ENCODE measurements at regions not wholly inside any gene's neighbourhood (a gene's known extent, or its start where the extent isn't known, plus 50 kb on each side); places are given as distances from the start of the nearest gene placed in this dataset.

DNA sequence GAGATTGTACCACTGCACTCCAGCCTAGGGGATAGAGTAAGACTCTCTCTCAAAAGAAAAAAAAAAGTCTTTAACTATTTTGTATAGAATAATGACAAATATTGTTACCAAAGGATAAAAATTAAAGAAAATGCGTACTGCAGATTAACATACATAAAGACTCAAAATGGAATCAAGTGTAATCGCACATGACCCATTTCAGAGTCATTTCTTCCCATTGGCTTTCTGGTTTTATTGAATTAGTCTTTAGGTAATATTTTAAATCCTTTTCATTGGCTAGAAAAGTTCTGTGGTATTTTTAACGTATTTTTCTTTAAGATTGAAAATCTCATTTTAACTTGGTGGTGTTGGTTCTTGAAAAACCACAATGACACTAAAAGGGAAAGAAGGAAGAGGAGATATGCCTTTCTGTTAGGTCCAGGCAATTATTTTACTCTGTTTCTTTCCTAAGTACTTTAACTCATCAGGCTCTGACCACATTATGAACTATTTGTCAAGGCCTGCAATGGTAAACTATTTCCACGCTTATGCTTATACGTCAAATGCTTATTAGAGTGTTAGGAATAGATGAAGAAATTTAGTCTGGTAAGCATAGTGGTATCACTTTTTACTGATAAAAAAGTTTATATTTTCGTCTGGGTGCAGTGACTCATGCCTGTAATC lies 52.3 kb downstream of the PLEKHG1 start:
- FAIRE-seq (no peak), DNase-seq (ENCODE audit: insufficient read length) (no peak)
- no peak for TF ChIP-seq POLR2A (IDR thresholded peaks at IDR 0.05; ENCODE audit: low read depth, low read length)

DNA sequence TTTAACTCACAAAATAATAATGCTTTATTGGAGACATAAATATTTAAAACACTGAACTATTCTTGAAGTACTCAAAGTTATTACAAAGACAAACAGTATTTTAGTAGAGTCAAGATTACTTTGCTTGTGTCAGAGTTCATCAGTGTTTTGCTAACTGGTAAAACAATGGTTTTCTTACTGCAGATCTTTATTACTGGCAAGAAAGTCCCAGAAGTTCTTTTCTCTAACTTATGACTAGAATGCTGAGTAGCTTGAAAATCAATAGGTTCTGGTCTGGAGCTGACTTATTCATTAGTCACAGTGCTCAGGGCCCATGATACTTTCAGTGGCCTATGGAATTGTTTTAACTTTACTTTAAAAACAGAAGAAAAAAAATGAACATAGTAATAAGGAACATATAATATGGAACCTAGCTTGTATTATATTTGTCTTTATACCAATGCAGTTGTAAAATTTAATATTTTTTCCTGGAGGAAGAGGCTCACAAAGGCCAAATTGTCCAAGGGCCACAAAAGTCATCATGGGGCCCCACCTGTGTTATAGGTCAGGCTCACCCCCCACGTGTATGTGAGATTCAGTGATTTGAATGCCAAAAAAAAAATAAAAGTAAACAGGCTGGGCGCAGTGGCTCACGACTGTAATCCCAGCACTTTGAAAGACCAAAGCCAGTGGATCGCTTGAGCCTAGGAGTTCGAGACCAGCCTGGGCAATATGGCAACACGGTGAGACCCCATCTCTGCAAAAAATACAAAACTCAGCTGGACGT lies 53.3 kb downstream of the PLEKHG1 start:
- TF ChIP-seq POLR2A (IDR thresholded peaks at IDR 0.05; ENCODE audit: low read depth, low read length): no peak
- no peak for TF ChIP-seq TAF1 (IDR thresholded peaks at IDR 0.05; ENCODE audit: borderline replicate concordance, low read depth, low read length)
- TF ChIP-seq POLR2AphosphoS5 (IDR thresholded peaks at IDR 0.05; ENCODE audit: low read depth, low read length): no peak
- FAIRE-seq (no peak), DNase-seq (ENCODE audit: insufficient read length) (no peak)

DNA sequence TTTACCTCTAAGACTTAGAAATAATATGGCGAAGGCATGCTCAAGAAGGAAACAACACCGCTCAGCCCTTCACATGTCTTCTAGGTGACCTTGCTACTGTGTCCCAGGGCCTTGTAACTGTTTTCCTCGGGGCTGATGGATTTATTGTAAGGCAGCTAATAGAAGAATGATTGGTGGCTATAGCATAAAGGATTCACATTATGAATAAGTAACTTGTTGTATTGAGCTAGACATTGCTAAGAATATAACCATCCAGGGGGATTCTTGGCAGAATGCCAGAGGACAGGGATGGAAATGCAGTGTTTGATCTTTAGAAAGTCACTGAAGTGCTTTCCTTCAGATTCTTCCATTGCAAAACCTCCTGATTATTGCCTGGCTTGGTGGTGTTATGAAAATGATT lies 54.9 kb downstream of the PLEKHG1 start:
- TF ChIP-seq POLR2AphosphoS5 (IDR thresholded peaks at IDR 0.05; ENCODE audit: low read depth, low read length) (no peak), TAF1 (IDR thresholded peaks at IDR 0.05; ENCODE audit: borderline replicate concordance, low read depth, low read length) (no peak), POLR2A (IDR thresholded peaks at IDR 0.05; ENCODE audit: low read depth, low read length) (no peak)
- FAIRE-seq: no peak
- no peak for DNase-seq (ENCODE audit: insufficient read length)

DNA sequence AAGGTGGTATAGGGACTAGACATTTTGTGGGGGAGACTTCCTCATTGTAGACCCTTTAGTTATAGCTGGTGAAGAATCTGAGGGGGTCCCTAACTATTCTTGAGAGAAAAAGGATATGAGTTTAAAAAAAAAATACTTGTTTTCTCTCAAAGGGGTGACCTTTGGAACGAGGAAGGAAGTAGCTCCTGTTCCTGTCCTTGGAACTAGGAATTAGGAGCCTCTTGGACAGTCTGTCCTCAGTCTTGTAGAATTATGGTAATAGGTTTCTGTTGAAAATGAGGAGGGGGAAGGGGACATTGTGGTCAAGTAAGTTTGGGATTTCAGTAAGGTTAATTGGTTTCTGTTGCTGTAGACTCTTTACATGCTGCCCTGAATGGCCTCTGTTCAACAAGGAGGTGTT lies 56.5 kb downstream of the PLEKHG1 start:
- TF ChIP-seq POLR2A (IDR thresholded peaks at IDR 0.05; ENCODE audit: low read depth, low read length): no peak
- TF ChIP-seq TAF1 (IDR thresholded peaks at IDR 0.05; ENCODE audit: borderline replicate concordance, low read depth, low read length): no peak
- no peak for TF ChIP-seq POLR2AphosphoS5 (IDR thresholded peaks at IDR 0.05; ENCODE audit: low read depth, low read length)
- FAIRE-seq (no peak), DNase-seq (ENCODE audit: insufficient read length) (no peak)

DNA sequence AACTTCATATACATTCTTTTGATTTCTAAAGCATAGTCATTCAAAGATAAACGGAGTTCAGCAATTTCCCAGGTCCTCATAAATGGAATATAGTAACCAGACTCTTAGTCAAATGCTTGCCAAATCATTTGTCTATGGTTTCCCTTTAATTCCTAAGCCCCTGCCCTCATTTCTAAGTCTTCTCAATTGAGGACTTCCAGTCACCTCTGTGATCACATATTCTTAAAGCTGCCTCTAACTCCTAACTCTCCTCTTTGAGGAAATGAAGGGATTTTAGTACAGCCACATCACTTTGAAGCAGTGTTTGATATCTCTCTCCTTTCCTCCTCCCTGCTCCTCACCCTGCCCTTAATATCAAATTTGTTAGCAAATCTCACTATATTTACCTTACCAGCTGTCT lies 58.7 kb downstream of the PLEKHG1 start:
- TF ChIP-seq POLR2A (IDR thresholded peaks at IDR 0.05; ENCODE audit: low read depth, low read length): no peak
- TF ChIP-seq TAF1 (IDR thresholded peaks at IDR 0.05; ENCODE audit: borderline replicate concordance, low read depth, low read length): no peak
- no peak for TF ChIP-seq POLR2AphosphoS5 (IDR thresholded peaks at IDR 0.05; ENCODE audit: low read depth, low read length)
- no peak for FAIRE-seq

DNA sequence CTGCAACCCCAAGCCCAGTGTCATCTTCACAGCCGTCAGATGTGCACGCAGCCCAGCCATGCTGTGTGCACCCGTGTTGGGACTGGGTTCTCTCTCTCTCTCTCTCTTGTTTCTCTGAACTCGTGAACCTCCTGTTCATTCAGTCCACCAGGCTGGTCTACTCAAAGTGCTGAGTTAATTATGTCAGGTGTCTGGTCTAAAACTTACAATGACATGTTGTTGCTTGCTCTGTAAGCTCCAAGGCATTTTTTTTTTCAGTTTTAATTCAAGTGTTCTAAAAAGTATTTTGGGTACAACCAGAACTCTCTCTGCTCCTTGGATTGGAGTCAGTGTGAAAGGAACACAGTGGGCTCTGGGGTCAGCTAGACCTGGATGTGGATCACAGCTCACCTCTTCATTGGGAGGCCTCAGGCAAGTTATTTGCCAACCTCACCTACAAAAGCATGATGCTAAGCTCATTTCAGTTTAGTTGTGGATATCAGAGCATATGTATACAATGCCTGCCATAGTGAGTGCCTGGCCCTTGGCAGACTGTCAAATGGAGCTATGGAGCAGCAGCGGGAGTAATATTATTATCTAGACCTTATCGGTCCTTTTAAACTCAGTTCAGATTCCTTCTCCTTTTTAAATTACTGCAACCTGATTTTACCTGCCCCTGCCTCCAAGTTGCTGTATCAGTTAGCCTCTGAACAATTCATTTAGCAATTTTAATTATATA lies 59.5 kb downstream of the PLEKHG1 start:
- no peak for DNase-seq (ENCODE audit: insufficient read length)
- no peak for FAIRE-seq
- TF ChIP-seq POLR2A (IDR thresholded peaks at IDR 0.05; ENCODE audit: low read depth, low read length): no peak
- TF ChIP-seq POLR2AphosphoS5 (IDR thresholded peaks at IDR 0.05; ENCODE audit: low read depth, low read length): no peak

More for the DNA sequence above, 58.7 kb downstream of the PLEKHG1 start:
- no peak for DNase-seq (ENCODE audit: insufficient read length)

DNA sequence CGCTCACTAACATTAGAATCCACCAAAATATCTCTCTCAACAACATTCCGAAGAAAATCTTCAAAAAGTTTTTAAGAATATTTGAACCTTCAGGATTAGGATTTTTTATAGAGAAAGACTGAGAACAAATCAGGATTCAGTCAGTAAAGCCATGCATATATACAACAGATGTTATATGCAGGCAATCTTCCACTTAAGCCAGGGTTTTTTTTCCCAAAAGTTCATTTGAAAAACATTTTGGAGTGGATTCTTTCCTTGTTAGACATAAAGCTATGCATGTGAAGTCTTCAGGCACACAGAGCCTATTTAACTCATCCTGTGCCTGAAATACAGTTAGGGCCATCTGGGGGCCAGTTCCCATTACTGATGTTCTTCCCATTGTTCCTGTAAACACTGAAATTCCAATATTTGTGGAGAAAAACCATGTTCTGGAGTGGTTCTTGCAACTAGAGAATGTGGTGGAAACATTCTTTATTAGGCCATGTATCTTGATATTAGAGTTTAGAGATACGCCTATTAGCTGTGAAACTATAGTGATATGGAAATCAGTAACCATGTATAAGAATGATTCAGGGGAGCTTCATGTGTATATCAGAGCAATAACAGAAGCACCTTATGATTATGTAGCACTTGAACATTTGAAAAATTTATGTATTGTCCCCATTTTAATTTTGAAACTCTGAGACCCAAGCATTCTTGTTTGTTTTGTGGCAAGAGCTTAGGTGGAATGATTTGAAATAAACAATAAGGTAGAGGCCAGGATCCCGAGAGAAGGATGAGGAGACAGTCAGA lies 61.7 kb downstream of the PLEKHG1 start:
- no peak for FAIRE-seq
- TF ChIP-seq TAF1 (IDR thresholded peaks at IDR 0.05; ENCODE audit: borderline replicate concordance, low read depth, low read length) (no peak), POLR2A (IDR thresholded peaks at IDR 0.05; ENCODE audit: low read depth, low read length) (no peak), POLR2AphosphoS5 (IDR thresholded peaks at IDR 0.05; ENCODE audit: low read depth, low read length) (no peak)
- no peak for DNase-seq (ENCODE audit: insufficient read length)

DNA sequence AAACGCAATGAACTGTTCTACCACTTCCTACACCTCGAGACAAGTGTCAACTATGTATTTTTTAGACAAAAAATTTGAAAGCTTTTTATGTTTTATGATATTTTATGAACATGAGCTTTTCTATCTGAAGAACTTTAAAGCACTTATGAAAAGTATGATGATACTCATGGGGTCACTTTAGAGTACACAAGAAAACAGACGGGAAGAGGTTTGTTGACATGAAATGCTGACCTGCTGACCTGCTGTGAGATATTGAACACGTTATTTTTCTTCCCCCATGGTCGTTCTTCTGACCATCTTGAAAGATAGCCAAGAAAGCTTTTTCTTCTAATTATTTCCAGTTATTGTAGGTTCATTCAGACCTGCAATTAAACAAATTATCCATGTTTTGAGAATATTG lies 63.1 kb downstream of the PLEKHG1 start:
- TF ChIP-seq POLR2AphosphoS5 (IDR thresholded peaks at IDR 0.05; ENCODE audit: low read depth, low read length) (no peak), TAF1 (IDR thresholded peaks at IDR 0.05; ENCODE audit: borderline replicate concordance, low read depth, low read length) (no peak), POLR2A (IDR thresholded peaks at IDR 0.05; ENCODE audit: low read depth, low read length) (no peak)
- DNase-seq (ENCODE audit: insufficient read length): no peak
- FAIRE-seq: no peak

DNA sequence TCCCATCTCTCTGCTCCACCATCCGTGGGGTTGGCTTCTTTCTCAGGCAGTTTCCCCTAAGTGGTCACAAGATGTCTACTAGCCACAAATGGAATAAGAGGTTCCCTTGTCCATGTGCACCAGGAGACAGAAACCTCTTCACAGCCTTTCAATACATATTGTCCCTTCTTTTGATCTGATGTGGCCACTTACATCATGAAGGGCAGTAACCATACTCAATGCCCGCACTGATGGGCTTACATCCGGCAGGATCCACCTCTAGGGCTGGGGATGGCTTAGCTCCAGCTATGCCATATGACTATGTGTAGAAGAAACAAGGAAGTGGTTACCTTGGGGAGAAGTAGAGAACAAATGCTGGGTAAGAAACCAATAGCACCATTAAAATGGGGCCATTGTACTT lies 64.4 kb downstream of the PLEKHG1 start:
- no peak for TF ChIP-seq TAF1 (IDR thresholded peaks at IDR 0.05; ENCODE audit: borderline replicate concordance, low read depth, low read length)
- TF ChIP-seq POLR2AphosphoS5 (IDR thresholded peaks at IDR 0.05; ENCODE audit: low read depth, low read length): no peak
- TF ChIP-seq POLR2A (IDR thresholded peaks at IDR 0.05; ENCODE audit: low read depth, low read length): no peak

DNA sequence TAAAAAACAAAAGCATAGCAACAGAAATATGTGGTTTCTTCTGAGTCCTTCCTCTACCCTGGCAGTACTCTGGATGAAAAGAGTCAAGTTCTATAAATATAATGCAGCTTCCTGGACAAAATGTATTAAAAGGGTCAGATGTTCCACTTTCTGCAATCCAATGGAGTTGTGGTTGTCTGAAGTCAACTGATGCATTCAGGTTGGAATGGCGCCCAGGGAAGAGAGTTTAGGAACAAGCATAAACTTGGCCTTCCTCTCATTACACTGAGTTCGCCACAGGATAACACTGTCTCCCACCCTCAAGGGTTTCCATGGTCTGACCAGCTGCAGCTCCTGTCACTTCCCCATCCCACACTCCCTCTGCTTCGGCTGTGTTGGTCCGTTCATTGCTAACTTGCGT lies 66.4 kb downstream of the PLEKHG1 start:
- no peak for TF ChIP-seq TAF1 (IDR thresholded peaks at IDR 0.05; ENCODE audit: borderline replicate concordance, low read depth, low read length)
- TF ChIP-seq POLR2A (IDR thresholded peaks at IDR 0.05; ENCODE audit: low read depth, low read length): no peak
- TF ChIP-seq POLR2AphosphoS5 (IDR thresholded peaks at IDR 0.05; ENCODE audit: low read depth, low read length): no peak
- FAIRE-seq (no peak), DNase-seq (ENCODE audit: insufficient read length) (no peak)

More for the DNA sequence above, 64.4 kb downstream of the PLEKHG1 start:
- DNase-seq (ENCODE audit: insufficient read length) (no peak), FAIRE-seq (no peak)

DNA sequence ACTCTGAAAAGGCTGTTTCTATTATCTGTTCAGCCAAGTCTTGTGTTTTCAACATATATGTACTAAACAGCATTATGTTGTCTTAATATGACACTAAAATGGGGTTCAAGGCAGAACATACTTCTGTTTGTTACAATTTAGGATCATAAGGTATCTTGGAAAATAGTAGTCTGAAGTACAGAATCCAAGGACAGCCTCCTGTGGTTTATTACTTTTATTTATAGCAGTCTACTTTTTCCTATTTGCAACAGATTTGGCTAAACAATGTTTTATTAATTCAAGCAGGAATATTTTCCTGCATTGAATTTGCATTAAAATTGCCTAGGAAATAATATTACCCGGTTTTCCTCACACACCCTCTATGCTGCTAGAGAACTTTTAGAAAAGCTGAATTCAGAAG lies 67.7 kb downstream of the PLEKHG1 start:
- TF ChIP-seq POLR2A (IDR thresholded peaks at IDR 0.05; ENCODE audit: low read depth, low read length): no peak
- no peak for TF ChIP-seq POLR2AphosphoS5 (IDR thresholded peaks at IDR 0.05; ENCODE audit: low read depth, low read length)
- no peak for TF ChIP-seq TAF1 (IDR thresholded peaks at IDR 0.05; ENCODE audit: borderline replicate concordance, low read depth, low read length)
- DNase-seq (ENCODE audit: insufficient read length) (no peak), FAIRE-seq (no peak)

Data from GM12892 (cell line).